GM12865 (cell line): ENCODE measurements at regions not wholly inside any gene's neighbourhood (a gene's known extent, or its start where the extent isn't known, plus 50 kb on each side); places are given as distances from the start of the nearest gene placed in this dataset.

Experiments
- DNase-seq: peaks from one replicate; pipeline ENCODE4 v3.0.0; 2010; ENCODE audit warnings: low read depth
- H3K4me3 ChIP-seq: 2 replicates; pipeline ENCODE4 v1.5.1; 2011; ENCODE audit warnings: mild to moderate bottlenecking, low read depth, low read length, control low read depth
- CTCF ChIP-seq: IDR thresholded peaks from 2 replicates; pipeline ENCODE4 v1.5.1; 2011; ENCODE audit warnings: low read length, control low read depth, low read depth, inconsistent platforms; ENCODE audit not compliant: insufficient read depth; ENCODE audit errors: missing control alignments

DNA sequence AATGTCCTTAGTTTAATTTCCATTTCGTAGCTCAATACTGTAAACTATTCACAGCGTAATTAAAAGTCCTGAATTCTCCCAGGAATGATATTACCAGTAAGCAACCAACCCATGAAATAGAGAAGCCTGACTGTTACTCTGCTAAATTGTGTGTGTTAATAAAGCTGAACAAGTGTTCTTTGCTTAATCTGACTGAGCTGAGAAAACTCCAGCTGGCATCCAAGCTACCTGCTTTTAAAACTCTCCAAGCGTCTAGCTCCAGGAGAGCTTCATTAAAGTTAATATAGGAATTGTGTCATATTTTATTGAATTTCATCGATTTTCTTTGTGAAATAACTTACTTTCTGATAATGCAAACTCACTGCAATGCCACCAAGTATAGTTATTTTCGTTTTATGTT, 524.4 kb downstream of the SLC16A7 start:
- H3K4me3 ChIP-seq = no peak overlapping the region
- DNase-seq = no peak
- TF ChIP-seq CTCF = no peak

DNA sequence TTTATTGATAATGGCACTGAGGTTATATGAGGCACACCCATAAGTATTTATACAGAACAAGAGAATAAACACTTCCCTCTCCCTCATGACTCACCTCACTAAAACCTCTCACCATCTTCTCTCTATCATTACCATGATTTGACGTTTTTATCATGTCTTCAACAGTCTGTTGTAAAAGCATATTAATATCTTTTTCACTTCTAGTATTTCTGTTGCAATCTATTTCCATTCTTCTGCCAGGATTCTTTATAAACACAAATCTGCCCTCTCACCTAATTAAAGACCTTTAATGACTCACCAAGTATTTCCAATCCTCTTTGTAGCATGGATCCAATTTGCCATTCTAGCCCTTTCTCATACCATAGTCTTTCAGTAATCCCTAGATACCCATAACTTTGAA, 527.7 kb downstream of the SLC16A7 start:
- DNase-seq = no peak
- TF ChIP-seq CTCF = no peak
- no peak overlapping the region for H3K4me3 ChIP-seq

GRCh38 chr12:60137513-60137912, 541.7 kb downstream of the SLC16A7 start:
- no peak overlapping the region for H3K4me3 ChIP-seq
- no peak for DNase-seq
- no peak for TF ChIP-seq CTCF

DNA sequence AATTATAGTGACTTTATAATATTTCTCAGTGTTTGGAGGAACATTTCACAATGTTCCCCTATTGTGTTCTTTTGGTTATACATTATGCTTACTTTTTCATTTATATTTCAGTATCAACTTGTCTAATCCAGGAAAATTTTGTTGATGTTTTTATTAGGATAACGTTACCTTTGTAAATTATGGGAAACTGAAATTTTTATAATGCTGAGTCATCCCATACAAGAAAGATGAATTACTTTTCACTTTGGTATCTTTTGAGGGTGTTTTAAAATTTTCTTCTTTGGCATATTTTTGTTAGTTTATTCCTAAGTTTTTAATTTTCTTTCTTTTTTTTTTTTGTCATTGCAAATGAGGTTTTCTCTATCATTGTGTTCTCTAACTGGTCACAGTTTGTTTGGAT, 542.7 kb downstream of the SLC16A7 start:
- TF ChIP-seq CTCF = no peak
- no peak overlapping the region for H3K4me3 ChIP-seq
- no peak for DNase-seq

DNA sequence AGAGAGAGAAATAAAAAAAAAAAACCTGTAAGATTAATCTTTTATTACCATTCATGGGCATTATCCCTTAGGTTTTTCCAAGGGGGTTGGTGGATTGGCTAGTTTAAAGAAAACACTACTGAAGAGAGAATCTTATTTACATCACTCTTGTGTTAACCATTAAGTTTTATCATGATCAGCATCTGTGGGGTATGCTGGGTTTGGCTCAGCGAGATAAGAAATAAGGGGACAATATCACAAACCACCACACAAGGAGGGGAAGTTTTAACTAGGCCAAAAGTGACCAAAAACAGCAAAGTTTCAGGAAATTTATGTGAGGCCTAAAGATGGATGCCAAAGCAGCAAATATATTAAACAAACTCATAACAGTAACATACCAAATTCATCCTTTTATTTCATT, 548.6 kb downstream of the SLC16A7 start:
- no peak overlapping the region for H3K4me3 ChIP-seq
- DNase-seq = no peak
- TF ChIP-seq CTCF = no peak

DNA sequence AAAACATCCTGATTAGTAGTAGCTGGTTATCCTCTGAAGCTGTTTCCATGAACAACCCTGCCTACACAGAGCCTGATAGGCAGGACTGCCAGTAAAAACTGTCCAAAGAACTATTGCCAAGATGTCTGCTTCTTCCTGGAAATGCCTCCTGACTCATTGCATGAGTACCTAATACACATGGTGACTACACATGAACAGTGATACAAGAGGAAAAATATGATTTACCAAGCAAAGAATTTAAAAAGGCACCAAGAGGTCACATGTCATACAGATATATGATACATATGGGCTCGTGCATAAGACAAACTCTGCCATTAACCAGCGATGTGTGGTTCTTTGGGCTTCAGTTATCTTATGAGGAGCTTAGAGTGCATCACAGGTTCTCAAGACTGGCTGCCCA, 552.3 kb downstream of the SLC16A7 start:
- H3K4me3 ChIP-seq = no peak overlapping the region
- no peak for TF ChIP-seq CTCF
- no peak for DNase-seq

GRCh38 chr12:60148831-60149230, 553.0 kb downstream of the SLC16A7 start:
- TF ChIP-seq CTCF = no peak
- no peak for DNase-seq
- no peak overlapping the region for H3K4me3 ChIP-seq
